ENCODE measurements at regions not wholly inside any gene's neighbourhood (a gene's known extent, or its start where the extent isn't known, plus 50 kb on each side); places are given as distances from the start of the nearest gene placed in this dataset.
"Not testable (repeated sequence)": the region's sequence is repeated elsewhere in the genome, so short reads cannot be mapped to it uniquely, and the experiment has no call there.

DNA sequence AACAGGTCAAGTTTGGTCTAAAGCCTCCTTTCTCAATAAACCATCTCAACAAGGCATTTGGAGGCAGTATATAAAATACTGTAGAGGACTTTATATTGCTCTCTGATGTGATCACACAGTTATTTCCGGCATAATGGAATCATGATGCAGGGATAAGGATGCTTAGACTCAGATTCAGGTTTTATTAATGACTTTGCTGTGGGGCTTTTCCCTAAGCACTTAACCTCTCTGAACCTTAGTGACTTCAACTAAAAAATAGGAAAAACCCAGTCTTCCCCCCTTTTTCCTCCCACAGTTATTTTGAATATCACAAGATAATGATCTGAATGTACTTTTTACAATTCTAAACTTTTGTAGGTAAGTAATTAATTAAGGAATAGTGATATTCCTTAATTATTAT lies 94.8 kb upstream of the TENM4 start:
- DNase-seq (ENCODE audit: low read depth in 2 of 3, low spot score in 2 of 3), result no peak

- DNase-seq (ENCODE audit: low read depth in 2 of 3, low spot score in 2 of 3), result no peak
These were observed 84.4 kb upstream of the TENM4 start for GRCh38 chr11:79525257-79525656.

DNA sequence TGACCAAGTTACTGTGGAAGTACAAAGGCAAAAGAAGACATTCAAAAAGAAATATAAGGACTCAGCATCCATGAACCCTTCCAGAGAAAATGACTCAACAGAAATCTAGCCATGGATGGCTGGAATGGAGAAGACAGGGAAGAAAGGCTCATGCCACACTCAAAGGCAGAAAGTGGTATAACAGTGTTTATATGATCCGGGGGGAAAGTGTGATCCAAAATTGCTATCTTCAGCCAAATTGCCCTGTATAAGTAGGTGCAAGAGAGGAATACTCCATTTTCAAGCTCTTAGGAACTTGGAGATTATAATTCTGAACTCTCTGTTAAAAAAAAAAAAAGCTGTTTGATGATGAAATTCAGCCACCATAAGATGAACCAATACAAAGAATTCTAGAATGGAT lies 81.8 kb upstream of the TENM4 start:
- DNase-seq (ENCODE audit: low read depth in 2 of 3, low spot score in 2 of 3), result no peak

DNA sequence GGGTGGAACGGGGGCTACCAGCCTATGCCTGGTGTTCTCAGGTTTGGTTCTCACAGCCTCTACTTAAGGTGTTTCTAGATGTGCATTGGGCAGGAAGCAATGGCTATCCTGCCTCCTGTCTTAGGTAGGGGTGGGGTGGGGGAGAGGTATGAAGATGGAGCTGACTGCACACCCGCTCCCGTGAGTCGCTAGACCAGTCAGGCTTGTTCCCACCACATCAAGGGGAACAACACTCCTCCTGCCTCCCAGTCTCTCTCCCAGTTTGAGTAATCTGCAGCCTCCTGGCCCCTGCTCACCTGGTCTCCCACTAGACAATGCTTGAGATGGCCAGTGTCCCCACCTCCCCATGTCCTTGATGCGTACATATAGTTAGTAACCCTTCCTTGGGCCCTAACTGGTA lies 79.3 kb upstream of the TENM4 start:
- no peak for DNase-seq (ENCODE audit: low read depth in 2 of 3, low spot score in 2 of 3)

GRCh38 chr11:79515781-79516180 lies 75.0 kb upstream of the TENM4 start:
- DNase-seq (ENCODE audit: low read depth in 2 of 3, low spot score in 2 of 3), result no peak

- DNase-seq (ENCODE audit: low read depth in 2 of 3, low spot score in 2 of 3), result no peak
These were observed 73.9 kb upstream of the TENM4 start for GRCh38 chr11:79514695-79515094.

GRCh38 chr11:79514290-79514689 lies 73.5 kb upstream of the TENM4 start:
- no peak for DNase-seq (ENCODE audit: low read depth in 2 of 3, low spot score in 2 of 3)

DNA sequence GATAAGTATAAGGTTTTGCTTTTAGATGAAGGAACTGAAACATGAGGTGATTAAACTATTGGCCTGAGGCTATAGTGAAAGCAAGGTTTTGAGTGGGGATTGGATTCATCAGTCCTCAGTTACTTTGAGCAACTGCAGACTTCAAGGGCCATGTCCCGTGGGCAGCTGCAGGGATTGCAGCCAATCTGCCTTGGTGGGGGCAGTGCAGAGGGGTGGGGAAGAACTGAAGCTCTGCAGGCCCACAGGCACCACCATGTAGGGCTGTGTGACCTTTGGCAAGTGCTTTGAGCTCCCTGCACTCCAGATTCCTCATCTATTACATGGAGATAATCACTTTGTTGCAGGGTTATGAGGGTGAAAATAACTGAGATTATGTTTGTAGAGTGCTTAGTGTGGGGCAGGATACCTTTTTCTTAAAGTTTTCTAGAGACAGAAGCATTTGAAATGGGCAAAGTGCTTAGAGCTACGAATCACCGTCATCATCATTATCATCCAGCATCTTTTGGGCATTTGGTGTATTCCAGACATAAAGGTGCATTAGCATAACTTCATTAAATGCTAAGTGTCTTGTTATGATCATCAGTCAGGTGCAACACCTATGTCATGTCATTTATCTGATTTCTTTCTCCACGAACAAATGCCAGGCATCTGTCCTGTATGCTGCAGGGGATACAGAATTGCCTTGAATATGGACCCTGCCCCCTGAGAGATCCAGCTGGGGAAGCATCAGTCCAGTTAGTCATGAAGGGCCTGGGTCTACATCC lies 72.1 kb upstream of the TENM4 start:
- DNase-seq (ENCODE audit: low read depth in 2 of 3, low spot score in 2 of 3), result no peak

- no peak for DNase-seq (ENCODE audit: low read depth in 2 of 3, low spot score in 2 of 3)
These were observed 70.1 kb upstream of the TENM4 start for GRCh38 chr11:79510960-79511359.

DNA sequence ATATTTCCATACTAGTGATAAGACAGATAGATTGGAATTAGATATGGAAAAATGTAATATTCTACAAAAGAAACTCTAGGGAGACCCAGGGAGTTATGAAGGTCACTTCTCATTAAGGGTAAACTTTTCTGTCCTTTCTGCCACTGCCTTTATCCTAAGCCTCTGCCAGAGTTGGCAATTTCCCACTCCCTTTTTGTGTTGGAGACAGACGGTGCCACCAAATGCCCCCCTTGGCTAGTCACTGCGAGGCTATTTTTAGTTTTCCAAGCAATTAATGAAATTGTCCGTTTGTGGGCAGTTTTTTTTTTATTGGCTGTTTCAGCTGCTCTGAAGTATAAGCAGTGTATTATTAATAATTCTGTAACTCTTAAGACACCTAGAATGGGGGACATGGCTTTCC lies 67.6 kb upstream of the TENM4 start:
- no peak for DNase-seq (ENCODE audit: low read depth in 2 of 3, low spot score in 2 of 3)

GRCh38 chr11:79507706-79508105 lies 66.9 kb upstream of the TENM4 start:
- no peak for DNase-seq (ENCODE audit: low read depth in 2 of 3, low spot score in 2 of 3)

- DNase-seq (ENCODE audit: low read depth in 2 of 3, low spot score in 2 of 3), result no peak
These were observed 66.0 kb upstream of the TENM4 start for GRCh38 chr11:79506734-79507344.

- no peak for DNase-seq (ENCODE audit: low read depth in 2 of 3, low spot score in 2 of 3)
These were observed 65.3 kb upstream of the TENM4 start for GRCh38 chr11:79506124-79506523.

GRCh38 chr11:79503028-79503427 lies 62.2 kb upstream of the TENM4 start:
- DNase-seq (ENCODE audit: low read depth in 2 of 3, low spot score in 2 of 3), result no peak

DNA sequence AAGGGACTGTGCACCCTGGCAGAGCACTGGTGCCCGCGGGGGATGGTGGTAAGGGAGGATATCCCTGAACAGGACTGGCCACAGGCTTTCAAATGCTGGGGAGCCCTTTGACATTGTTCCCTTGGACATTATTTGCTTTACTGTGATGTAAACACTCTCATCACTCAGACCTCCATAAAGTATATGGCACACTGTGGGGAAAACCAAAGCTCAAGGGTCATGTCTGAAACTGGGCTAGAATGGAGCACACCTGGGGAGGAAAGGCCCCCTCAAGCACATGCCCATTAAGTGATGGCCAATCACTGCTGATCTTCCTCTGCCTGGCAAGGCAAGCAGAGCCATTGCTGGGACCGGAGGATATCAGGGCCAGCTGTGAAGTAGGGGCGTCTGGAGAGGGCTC lies 60.9 kb upstream of the TENM4 start:
- no peak for DNase-seq (ENCODE audit: low read depth in 2 of 3, low spot score in 2 of 3)

DNA sequence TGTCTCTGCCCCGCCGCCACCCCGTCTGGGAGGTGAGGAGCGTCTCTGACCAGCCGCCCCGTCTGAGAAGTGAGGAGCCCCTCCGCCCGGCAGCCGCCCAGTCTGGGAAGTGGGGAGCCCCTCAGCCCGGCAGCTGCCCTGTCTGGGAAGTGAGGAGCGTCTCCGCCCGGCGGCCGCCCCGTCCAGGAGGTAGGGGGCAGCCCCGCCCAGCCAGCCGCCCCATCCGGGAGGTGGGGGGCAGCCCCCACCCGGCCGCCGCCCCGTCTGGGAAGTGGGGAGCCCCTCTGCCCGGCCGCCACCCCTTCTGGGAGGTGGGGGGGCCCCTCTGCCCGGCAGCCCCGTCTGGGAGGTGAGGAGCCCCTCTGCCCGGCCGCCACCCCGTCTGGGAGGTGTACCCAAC lies 59.1 kb upstream of the TENM4 start:
- not testable (repeated sequence) for DNase-seq (ENCODE audit: low read depth in 2 of 3, low spot score in 2 of 3)

GRCh38 chr11:79498667-79499066 lies 57.8 kb upstream of the TENM4 start:
- no peak for DNase-seq (ENCODE audit: low read depth in 2 of 3, low spot score in 2 of 3)

DNA sequence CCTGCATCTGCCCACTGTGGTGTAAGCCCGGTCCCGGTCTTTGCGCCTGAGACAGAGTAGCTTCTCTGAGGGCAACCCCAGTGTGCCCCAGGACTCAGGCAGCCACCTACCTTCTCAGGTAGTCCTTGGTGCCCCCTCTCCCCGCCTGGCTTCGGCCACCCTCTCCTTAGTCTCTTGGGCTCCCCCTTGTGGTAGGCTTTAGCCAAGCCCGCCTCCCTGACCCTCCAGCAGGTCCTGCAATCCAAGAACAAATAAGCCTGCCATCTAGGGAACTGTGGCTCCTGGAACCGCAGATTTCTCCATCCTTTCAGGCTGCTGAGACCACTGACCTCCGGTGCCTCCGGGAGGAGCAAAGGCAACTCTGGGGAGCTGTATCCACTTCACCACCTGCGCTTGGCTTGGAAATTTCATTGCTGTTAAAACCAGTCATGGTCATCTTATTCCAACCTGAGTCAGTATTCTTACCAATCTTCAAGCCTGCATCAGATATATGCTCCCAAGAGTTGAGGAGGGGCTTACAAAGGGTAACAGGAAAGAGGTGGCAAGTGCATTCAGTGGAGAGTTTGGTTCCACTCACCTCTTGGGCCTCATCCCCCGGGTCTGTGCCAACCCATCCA lies 52.8 kb upstream of the TENM4 start:
- DNase-seq (ENCODE audit: low read depth in 2 of 3, low spot score in 2 of 3), result peak in 2 of 3 donors; percentile 39 to 60

- no peak for DNase-seq (ENCODE audit: low read depth in 2 of 3, low spot score in 2 of 3)
These were observed 51.2 kb upstream of the TENM4 start for GRCh38 chr11:79492008-79492407.

All from hematopoietic multipotent progenitor cell (in vitro differentiated cells).